Choroid plexus epithelial cell (primary cell): ENCODE measurements at regions not wholly inside any gene's neighbourhood (a gene's known extent, or its start where the extent isn't known, plus 50 kb on each side); places are given as distances from the start of the nearest gene placed in this dataset.
"Not testable (repeated sequence)": the region's sequence is repeated elsewhere in the genome, so short reads cannot be mapped to it uniquely, and the experiment has no call there.

Source experiments
- DNase-seq: peaks from one replicate; pipeline ENCODE4 v3.0.0-alpha.2; 2010; ENCODE audit warnings: low read depth
- H3K4me3 ChIP-seq: 2 replicates; pipeline ENCODE4 v1.5.1; 2011; ENCODE audit warnings: low read depth, mild to moderate bottlenecking, control low read depth, low read length, moderate library complexity
- TF ChIP-seq, protein P1 (sequence below): conservative IDR thresholded peaks from 2 replicates; pipeline ENCODE4 v1.5.1; 2011; ENCODE audit warnings: low read depth, mild to moderate bottlenecking, control low read depth, inconsistent platforms, low read length, moderate library complexity

DNA sequence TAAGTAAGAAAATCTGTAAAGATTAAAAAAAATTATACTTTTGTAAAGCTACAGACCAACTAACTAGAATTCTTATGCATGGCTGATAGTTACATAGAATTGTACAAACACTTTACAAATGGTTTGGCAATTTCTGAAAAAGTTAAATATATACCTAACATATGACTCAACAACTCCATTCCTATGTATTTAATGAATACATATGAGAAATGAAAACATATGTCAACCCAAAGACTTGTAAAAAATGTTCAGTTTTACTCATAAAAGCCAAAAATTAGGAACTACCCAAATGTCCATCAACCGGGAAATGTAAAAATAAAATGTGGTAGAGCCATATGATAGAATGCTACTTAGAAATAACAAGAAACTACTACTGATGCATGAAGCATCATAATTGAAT, 152.6 kb upstream of the NRG3 start:
- DNase-seq, result no peak
- H3K4me3 ChIP-seq, result no peak overlapping the region
- TF ChIP-seq, protein P1, sequence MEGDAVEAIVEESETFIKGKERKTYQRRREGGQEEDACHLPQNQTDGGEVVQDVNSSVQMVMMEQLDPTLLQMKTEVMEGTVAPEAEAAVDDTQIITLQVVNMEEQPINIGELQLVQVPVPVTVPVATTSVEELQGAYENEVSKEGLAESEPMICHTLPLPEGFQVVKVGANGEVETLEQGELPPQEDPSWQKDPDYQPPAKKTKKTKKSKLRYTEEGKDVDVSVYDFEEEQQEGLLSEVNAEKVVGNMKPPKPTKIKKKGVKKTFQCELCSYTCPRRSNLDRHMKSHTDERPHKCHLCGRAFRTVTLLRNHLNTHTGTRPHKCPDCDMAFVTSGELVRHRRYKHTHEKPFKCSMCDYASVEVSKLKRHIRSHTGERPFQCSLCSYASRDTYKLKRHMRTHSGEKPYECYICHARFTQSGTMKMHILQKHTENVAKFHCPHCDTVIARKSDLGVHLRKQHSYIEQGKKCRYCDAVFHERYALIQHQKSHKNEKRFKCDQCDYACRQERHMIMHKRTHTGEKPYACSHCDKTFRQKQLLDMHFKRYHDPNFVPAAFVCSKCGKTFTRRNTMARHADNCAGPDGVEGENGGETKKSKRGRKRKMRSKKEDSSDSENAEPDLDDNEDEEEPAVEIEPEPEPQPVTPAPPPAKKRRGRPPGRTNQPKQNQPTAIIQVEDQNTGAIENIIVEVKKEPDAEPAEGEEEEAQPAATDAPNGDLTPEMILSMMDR, result no peak

DNA sequence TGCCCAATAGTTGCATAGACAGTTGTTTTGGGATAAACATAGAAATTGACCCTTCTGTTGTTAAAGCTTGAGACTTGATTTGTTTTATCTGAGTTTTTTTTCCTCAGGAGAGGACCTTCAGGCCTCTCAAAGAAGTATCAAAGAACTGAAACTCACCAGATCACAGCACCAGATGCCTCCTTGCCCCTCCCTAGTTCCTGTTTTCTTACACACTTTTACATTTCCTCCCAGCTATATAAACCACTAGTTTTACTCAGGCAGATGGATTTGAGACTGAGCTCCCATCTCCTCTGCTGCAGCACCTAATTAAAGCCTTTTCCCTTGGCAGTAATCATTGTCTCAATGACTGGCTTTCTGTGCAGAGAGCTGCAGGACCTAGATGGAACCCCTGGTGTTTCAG, 150.6 kb upstream of the NRG3 start:
- TF ChIP-seq, protein P1, result no peak
- H3K4me3 ChIP-seq, result no peak overlapping the region

DNA sequence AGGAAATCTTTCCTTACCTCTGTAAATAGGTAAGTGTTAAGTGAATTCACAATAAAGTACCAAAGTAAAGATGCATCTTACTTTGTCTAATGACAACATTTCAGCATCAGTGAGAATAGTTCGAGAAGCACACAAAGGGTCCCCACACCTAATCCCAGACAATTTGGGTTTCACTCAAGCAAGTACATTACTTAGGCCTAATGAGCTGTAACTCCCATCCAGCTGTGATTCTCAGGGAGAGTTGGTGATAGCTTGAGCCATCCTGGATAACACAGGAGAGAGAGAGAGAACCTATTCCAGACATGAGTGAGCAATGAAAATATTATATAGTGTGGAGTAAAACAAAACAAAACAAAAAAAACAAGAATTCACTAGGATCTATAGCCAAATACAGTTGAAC, 149.1 kb upstream of the NRG3 start:
- H3K4me3 ChIP-seq, result no peak overlapping the region
- DNase-seq, result no peak
- TF ChIP-seq, protein P1, result no peak

More for the DNA sequence above, 150.6 kb upstream of the NRG3 start:
- DNase-seq, result no peak

DNA sequence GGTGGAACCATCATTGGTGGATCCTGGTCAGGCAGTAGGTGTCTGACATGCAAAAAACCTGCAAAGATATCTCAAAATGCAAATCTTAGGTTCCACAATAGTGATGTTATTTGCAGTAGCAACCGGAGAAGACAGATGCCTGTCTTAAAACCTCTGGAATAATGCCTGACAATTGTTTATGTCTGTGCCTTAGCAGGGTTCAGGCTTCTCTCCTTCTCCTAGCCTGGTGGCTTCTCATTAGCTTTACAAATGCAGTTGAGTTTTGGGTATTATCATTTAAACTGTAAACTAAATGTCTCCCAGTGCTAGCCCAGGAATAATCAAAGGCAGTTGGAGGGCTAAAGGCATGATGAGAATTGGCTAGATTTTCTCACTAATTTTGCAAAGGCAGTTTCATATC, 146.3 kb upstream of the NRG3 start:
- H3K4me3 ChIP-seq, result no peak overlapping the region
- DNase-seq, result no peak

DNA sequence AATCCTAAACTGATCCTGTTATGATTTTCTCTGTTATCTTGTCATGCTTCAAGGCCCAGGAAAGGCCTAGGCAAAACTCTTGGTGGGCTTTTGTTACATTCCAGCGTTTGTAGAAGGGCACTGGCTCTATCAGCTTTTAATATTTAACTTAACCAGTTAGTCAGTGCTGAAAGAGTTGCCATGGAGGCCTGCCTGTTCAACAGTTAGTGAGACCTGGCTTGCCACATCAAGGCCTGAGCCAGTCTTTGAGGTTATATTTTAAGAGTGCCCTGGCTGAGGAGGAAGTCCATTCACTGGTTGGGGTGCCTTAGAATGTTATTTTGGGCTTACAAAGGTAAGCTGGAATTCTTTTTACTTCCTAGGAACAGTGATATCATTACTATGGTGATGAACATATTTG, 144.1 kb upstream of the NRG3 start:
- TF ChIP-seq, protein P1, result no peak

More for the DNA sequence above, 146.3 kb upstream of the NRG3 start:
- TF ChIP-seq, protein P1, result no peak

DNA sequence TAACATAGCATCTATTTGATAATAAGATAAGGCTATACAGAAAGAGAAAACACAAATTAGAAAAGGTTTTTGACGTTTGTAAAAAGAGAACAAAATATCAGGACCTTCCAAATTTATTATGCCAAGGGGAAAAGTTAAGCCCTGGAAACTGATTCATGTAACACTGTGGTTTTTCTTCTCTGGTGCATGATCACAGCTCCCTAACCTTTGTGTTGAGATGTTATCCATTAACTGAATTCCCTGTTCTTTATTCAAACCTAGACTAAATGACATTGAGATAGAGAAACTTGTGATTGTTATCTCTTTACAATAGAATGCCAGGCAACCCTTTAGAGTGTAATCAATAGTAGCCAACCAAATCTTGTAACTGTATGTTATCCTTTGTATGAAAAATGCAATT, 141.5 kb upstream of the NRG3 start:
- no peak for DNase-seq
- H3K4me3 ChIP-seq, result no peak overlapping the region
- TF ChIP-seq, protein P1, result no peak

More for the DNA sequence above, 144.1 kb upstream of the NRG3 start:
- no peak overlapping the region for H3K4me3 ChIP-seq
- DNase-seq, result no peak

DNA sequence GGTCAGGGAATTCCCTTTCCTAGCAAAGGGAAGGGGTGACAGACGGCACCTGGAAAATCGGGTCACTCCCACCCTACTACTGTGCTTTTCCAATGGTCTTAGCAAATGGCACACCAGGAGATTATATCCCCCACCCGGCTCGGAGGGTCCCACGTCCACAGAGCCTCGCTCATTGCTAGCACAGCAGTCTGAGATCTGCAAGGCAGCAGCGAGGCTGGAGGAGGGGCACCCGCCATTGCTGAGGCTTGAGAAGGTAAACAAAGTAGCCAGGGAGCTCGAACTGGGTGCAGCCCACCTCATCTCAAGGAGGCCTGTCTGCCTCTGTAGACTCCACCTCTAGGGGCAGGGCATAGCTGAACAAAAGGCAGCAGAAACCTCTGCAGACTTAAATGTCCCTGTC, 139.8 kb upstream of the NRG3 start:
- DNase-seq, H3K4me3 ChIP-seq: not testable (repeated sequence)

DNA sequence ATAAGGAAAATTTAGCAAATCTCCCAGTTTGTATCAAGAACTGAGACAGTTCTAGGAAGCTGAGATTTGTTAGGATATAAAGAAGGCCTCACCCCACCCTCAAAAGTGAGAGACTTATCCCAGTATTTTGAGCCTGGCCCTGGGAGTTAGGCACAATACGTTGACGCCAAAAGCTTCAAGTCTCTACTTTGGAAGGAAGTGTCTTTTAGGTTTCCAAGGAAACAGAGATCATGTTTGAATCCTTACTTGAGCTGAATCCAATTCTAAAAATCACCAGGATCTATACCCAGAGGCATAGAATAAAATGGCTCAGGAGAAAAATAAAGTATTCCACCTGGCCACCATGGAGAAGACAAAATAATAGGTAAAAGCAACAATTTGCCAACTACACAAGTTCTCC, 115.9 kb upstream of the NRG3 start:
- TF ChIP-seq, protein P1, result no peak
- no peak overlapping the region for H3K4me3 ChIP-seq
- no peak for DNase-seq
